ENCODE measurements at regions not wholly inside any gene's neighbourhood (a gene's known extent, or its start where the extent isn't known, plus 50 kb on each side); places are given as distances from the start of the nearest gene placed in this dataset.

DNA sequence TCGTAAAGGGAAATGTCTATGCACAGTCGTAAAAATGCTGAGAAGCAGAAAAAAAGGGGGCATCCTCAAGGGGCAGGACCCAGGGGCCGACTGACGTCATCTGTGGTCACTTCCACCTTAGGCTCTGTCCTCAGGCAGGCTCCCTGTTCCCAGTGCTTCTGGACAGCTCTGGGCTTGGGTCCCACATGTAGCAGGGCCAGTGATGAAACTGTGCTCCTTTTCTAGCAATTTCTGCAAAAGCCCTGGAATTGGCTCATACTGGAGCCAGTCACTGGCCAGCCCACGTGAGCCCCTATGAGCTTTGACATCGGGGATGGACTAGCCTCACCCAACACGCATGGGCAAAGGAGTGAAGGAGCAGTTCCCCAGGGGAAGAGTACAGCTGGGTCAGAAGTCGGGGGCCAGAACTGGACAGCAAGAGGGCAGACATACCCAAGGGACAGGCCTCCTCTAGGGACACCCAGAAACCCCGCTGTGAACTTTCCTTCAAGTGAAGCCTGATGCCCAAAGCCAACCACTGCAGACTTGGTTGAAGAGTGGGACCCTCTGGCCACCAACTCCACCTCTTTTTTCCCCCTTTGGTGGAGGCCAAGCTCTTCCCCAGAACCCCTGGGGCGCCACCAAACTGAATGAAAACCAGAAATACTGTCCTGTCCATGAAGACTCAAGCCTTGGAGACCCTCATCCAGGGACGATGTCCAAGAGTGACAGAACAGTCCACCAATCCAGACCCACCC is 1349.0 kb downstream of the BRD1 start:
- 22 to 86% (median 40%) methylated on average over 1 to 6 of the region's 11 CpGs; no CpG with 5 or more reads in 2 of the 10 experiments for WGBS, 10 experiments
- ATAC-seq (replicated peaks in 6 of 8): no peak
- Histone ChIP-seq H3K4me1 (replicated peaks in 1 of 2) (no peaks in the 10 kb centered on the region), H3K4me3 (no peak overlapping the region), H3K27ac (no peak overlapping the region)
- in situ Hi-C loops (cut with MboI; ENCODE audit: low pct_unique_long_range_greater_than_20kb in 2 of 9, low sequenced_read_pairs in 9 of 9, unreplicated experiment in 9 of 9): loop anchor here in 1 of 9 experiments (25.0 kb wide), 1 partner anchor 1666 kb away; no protein-coding TSS in a partner anchor

DNA sequence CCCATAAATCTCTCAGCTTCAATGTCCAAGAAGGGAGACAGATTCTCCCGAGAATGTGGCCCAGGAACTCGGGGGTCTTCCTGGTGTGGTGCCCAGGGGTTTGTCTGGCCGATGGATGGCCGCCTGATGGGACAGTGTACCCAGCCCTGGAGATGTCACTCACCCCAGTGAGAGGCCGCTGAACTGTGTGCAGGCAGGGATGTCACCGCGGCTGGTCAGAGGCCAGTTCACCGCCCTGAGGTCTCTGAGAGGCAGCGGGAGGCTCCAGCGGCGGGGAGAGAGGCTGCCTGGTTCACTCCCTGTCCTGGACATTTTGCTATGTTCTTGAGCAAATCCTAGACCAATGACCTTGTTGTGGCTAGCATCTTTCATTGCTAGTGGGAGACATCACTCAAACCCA is 1349.5 kb downstream of the BRD1 start:
- Histone ChIP-seq H3K27ac (no peak overlapping the region), H3K4me3 (no peak overlapping the region), H3K4me1 (replicated peaks in 1 of 2) (no peaks in the 10 kb centered on the region)
- 0 to 60% (median 26%) methylated on average over 1 to 8 of the region's 11 CpGs; no CpG with 5 or more reads in 2 of the 10 experiments for WGBS, 10 experiments
- in situ Hi-C loops (cut with MboI; ENCODE audit: low pct_unique_long_range_greater_than_20kb in 2 of 9, low sequenced_read_pairs in 9 of 9, unreplicated experiment in 9 of 9): loop anchor here in 1 of 9 experiments (25.0 kb wide), 1 partner anchor 1666 kb away; no protein-coding TSS in a partner anchor
- ATAC-seq (replicated peaks in 6 of 8): peak in 1 of 8 experiments; percentile 25

DNA sequence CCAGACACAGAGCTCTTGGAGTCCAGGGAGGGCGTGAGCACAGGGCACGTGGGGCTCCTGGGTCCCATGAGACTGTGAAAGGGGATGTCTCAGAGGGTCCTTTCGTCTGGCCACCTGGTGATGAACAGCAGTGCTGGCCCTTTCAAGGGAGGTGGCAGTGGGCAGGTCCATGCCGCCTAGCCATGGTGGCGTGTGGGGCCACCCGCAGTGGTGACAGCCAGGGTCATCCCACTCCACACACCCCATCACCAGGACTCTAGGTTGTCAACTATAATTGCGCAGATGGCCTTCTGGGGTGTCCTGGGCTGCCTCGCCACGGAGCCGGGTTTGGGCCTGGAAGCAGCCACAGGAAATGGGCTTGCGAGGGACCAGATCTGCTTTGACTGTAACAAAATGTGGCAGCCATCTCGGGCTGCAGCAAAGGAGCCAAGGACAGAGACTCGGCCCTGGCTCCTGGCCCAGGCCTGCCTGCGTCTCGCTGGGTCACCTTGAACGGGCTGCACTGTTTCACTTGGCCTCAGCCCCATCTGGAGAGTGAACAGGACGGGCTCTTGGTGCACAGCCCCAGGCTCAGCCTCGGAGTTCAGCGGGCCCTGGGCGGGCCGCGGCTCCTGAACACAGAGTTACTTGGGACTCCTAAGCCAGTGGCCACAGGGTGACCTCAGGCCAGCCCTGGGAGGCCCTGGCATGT is 1350.5 kb downstream of the BRD1 start:
- whole genome bisulfite sequencing, 10 experiments: 0 to 100% (median 67%) methylated on average over 1 to 7 of the region's 22 CpGs; no CpG with 5 or more reads in 4 of the 10 experiments
- in situ Hi-C loops (cut with MboI; ENCODE audit: low pct_unique_long_range_greater_than_20kb in 2 of 9, low sequenced_read_pairs in 9 of 9, unreplicated experiment in 9 of 9): loop anchor here in 1 of 9 experiments (25.0 kb wide), 1 partner anchor 1665 kb away; no protein-coding TSS in a partner anchor
- no peak overlapping the region for H3K27ac ChIP-seq

DNA sequence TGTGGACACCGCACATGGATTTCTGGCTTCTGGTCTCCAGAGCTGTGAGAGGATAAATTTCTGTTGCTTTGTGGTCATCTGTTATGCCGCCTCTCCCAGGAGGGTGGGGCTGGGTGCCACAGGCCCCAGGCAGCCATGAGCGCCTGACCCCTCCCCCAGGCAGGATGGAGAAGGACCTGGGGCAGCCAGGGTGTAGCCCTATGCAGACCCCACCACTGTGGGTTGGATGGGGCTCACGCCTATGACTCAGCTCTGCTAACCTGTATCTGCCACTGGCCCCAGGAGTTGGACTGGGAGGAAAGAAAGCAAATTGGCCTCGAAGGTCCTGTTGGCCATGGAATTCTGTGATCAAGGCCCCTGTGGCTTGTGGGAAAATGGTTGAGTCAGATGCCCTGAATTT is 1351.1 kb downstream of the BRD1 start:
- H3K27ac ChIP-seq: no peak overlapping the region
- in situ Hi-C loops (cut with MboI; ENCODE audit: low pct_unique_long_range_greater_than_20kb in 2 of 9, low sequenced_read_pairs in 9 of 9, unreplicated experiment in 9 of 9): loop anchor here in 1 of 9 experiments (25.0 kb wide), 1 partner anchor 1664 kb away; no protein-coding TSS in a partner anchor
- no peak overlapping the region for H3K4me3 ChIP-seq
- peak in 1 of 8 experiments; percentile 65 for ATAC-seq (replicated peaks in 6 of 8)
- WGBS, 10 experiments: 20 to 80% (median 57%) methylated on average over 1 to 2 of the region's 5 CpGs; no CpG with 5 or more reads in 5 of the 10 experiments
- H3K4me1 ChIP-seq (replicated peaks in 1 of 2): no peaks in the 10 kb centered on the region

More for the DNA sequence above, 1350.5 kb downstream of the BRD1 start:
- no peak for ATAC-seq (replicated peaks in 6 of 8)
- H3K4me1 ChIP-seq (replicated peaks in 1 of 2): no peaks in the 10 kb centered on the region
- no peak overlapping the region for H3K4me3 ChIP-seq

DNA sequence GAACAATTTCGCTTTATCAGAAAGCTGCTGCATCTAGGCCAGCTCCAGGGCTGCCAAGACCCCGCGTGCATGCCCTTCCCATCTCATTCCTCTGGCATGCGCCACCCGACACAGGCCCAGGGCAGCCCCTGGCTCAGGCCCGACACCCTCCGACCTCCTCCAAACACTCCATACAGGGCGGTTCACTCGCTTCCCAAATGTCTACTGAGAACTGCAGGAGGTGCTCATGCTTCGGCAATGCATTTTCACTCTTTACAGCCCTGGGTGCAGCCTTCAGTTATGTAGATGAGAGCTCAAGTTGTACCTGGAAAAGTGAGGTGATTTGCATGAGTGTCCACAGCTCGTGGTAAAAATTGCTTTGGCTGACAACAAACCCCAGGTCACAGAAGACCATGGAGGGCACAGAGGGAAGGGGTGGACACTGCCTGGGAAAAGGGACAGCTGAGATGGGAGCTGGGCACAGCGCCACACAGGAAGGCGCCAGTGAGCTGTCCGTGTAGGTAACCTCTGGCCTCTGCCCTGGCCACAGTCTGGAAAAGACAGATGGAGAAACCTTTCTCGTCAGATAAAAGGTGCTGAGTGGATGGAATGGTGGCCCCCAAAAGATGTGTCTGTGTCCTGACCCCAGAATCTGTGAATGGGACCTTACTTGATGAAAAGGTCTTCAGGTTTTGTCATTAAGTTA is 1351.9 kb downstream of the BRD1 start:
- Histone ChIP-seq H3K4me1 (replicated peaks in 1 of 2) (no peaks in the 10 kb centered on the region), H3K4me3 (no peak overlapping the region), H3K27ac (no peak overlapping the region)
- 17 to 98% (median 43%) methylated on average over 1 to 14 of the region's 15 CpGs; no CpG with 5 or more reads in 2 of the 10 experiments for WGBS, 10 experiments
- no peak for ATAC-seq (replicated peaks in 6 of 8)
- in situ Hi-C loops (cut with MboI; ENCODE audit: low pct_unique_long_range_greater_than_20kb in 2 of 9, low sequenced_read_pairs in 9 of 9, unreplicated experiment in 9 of 9): loop anchor here in 1 of 9 experiments (25.0 kb wide), 1 partner anchor 1664 kb away; no protein-coding TSS in a partner anchor

DNA sequence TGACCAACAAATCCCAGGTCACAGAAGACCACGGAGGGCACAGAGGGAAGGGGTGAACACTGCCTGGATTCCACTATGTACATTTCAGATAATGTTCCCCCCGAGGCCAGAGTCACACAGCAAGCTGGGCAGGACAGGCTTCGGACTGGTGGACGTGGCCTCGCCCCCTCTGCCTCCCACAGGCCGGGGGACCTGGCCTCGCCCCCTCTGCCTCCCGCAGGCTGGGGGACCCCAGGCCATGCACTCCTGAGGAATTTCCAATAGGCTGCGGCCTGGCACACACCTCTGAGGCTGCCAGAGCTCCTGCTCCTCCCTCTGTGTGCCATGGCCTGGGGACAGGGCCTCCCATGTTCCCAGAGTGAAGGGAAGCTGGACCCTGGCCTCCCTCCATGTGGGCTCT is 1352.8 kb downstream of the BRD1 start:
- WGBS, 10 experiments: 40 to 100% (median 60%) methylated on average over 1 to 2 of the region's 9 CpGs; no CpG with 5 or more reads in 7 of the 10 experiments
- Histone ChIP-seq H3K4me3 (no peak overlapping the region), H3K27ac (no peak overlapping the region), H3K4me1 (replicated peaks in 1 of 2) (no peaks in the 10 kb centered on the region)
- in situ Hi-C loops (cut with MboI; ENCODE audit: low pct_unique_long_range_greater_than_20kb in 2 of 9, low sequenced_read_pairs in 9 of 9, unreplicated experiment in 9 of 9): loop anchor here in 1 of 9 experiments (25.0 kb wide), 1 partner anchor 1663 kb away; no protein-coding TSS in a partner anchor
- no peak for ATAC-seq (replicated peaks in 6 of 8)

DNA sequence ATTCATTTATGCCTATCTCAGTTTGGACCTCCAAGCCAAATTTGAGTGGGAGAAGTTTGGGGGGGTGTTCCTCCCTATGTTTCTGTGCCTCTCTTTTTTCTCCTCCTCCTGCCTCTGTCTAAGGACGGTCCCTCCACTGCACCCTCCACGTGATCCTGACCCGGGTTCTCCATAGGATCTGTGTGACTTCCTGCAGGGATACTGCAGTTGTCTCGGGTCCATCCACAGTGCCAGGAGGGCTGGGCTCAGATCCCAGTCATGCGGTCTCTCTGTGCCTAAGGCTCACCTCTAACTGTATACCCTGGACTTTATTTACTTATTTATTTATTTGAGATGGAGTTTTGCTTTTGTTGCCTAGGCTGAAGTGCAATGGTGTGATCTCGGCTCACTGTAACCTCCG is 1354.5 kb downstream of the BRD1 start:
- no peak overlapping the region for H3K4me3 ChIP-seq
- ATAC-seq (replicated peaks in 6 of 8): no peak
- H3K4me1 ChIP-seq (replicated peaks in 1 of 2): no peaks in the 10 kb centered on the region
- in situ Hi-C loops (cut with MboI; ENCODE audit: low pct_unique_long_range_greater_than_20kb in 2 of 9, low sequenced_read_pairs in 9 of 9, unreplicated experiment in 9 of 9): no loop called here
- WGBS, 10 experiments: 20 to 100% (median 68%) methylated on average over 1 to 5 of the region's 7 CpGs; no CpG with 5 or more reads in 4 of the 10 experiments
- H3K27ac ChIP-seq: no peak overlapping the region

DNA sequence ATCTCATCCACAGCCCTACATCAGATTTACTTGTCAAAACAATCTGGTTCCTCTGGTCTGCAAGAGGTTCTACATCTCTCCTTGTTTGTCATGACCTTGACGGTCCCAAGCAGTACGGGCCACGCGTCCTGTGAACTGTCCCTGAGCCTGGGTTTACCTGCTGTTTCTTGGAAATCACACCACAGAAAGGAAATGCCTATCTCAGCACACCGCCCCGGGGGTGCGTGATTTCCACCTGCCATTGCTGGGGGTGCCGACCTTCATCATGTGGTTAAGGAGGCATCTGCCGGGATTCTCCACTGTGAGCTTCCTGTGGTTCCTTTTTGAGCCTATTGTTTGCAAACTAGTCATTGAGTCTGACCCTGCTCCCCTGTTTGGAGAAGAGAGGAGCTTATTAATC is 1363.4 kb downstream of the BRD1 start:
- in situ Hi-C loops (cut with MboI; ENCODE audit: low pct_unique_long_range_greater_than_20kb in 2 of 9, low sequenced_read_pairs in 9 of 9, unreplicated experiment in 9 of 9): no loop called here
- WGBS, 10 experiments: 20 to 80% (median 63%) methylated on average over 1 to 6 of the region's 9 CpGs
- no peak for ATAC-seq (replicated peaks in 6 of 8)
- no peak overlapping the region for H3K4me3 ChIP-seq
- no peaks in the 10 kb centered on the region for H3K4me1 ChIP-seq (replicated peaks in 1 of 2)
- H3K27ac ChIP-seq: no peak overlapping the region

DNA sequence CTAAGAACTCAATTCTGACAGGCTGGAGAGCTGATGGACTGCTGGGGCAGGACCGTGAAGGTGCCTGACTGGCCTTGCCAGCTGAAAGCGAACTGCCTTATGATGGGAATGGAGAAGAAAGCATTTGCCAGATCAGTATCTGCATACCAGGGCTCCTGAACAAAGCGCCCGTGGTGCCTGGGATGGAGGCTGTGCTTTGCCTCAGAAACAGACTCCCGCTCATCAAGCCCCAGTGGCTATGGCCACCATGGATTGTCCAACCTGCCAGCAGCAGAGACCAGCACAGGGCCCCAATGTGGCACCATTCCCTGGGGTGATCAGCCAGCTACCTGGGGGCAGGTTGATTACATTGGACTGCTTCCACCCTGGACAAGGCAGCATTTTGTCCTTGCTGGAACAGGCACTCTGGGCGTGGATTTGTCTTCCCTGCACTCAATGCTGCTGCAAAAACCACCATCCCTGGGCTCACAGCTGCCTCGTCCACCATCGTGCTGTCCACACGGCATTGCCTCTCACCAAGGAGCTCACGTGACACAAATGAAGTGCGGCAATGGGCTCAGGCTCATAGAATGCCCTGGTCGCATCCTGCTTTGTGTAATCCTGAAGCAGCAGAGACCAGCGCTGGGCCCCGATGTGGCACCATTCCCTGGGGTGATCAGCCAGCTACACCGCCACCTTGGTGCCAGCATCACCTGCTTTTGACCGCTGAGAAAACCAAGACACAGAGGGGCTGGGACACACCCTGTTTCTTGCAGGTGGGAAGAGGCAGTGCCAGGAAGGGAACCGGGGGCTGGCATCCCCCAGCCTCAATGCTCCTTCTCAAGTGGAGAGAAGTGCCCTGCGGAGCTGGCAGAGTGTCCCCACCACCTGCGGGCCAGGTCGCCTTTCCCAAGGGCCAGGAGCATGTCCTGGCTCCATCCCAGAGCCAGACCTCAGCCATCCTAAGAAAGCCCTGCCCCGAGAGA is 1367.5 kb downstream of the BRD1 start:
- Histone ChIP-seq H3K27ac (no peak overlapping the region), H3K4me3 (no peak overlapping the region), H3K4me1 (replicated peaks in 1 of 2) (no peaks in the 10 kb centered on the region)
- in situ Hi-C loops (cut with MboI; ENCODE audit: low pct_unique_long_range_greater_than_20kb in 2 of 9, low sequenced_read_pairs in 9 of 9, unreplicated experiment in 9 of 9): no loop called here
- 45 to 100% (median 68%) methylated on average over 1 to 9 of the region's 21 CpGs; no CpG with 5 or more reads in 1 of the 10 experiments for WGBS, 10 experiments
- no peak for ATAC-seq (replicated peaks in 6 of 8)

DNA sequence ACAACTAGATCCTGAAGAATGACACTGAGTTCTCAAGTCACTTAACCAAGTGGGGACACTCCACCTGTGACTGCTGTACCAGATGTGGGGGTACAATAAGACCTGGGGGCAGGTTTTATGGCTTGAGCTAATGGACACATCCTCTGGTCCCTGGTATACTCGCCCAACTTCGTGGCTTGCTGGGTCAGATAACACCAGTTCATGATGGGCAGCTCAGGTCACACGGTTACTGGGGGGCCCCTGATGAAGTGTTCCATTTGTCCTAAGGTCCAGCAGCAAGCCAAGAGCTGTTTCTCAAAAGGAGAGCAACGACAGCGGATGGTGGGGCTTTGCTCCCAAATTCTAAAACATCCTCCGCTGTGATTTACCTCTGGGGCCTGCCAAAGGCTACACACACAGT is 1368.4 kb downstream of the BRD1 start:
- in situ Hi-C loops (cut with MboI; ENCODE audit: low pct_unique_long_range_greater_than_20kb in 2 of 9, low sequenced_read_pairs in 9 of 9, unreplicated experiment in 9 of 9): no loop called here
- H3K4me1 ChIP-seq (replicated peaks in 1 of 2): no peaks in the 10 kb centered on the region
- no peak for ATAC-seq (replicated peaks in 6 of 8)
- no peak overlapping the region for H3K27ac ChIP-seq
- H3K4me3 ChIP-seq: no peak overlapping the region
- 0 to 68% (median 20%) methylated on average over 1 to 4 of the region's 6 CpGs; no CpG with 5 or more reads in 5 of the 10 experiments for WGBS, 10 experiments

DNA sequence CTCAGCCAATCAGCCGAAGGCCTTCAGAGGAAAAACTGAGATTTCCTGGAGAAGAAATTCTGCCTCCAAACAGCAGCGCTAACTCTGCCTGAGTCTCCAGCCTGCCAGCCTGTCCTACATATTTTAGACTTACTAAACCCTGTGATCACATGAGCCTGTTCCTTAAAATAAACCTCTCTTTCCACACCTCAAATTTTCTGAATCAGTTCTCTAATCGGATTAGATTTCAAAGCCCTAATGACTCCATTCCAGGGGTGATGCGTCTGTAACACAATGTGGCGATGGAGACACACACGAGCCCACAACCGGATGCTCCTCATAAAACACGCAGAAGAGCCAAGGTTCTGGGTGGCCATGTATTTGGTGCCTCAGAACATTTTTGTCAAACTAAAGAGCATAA is 1371.2 kb downstream of the BRD1 start:
- no peak overlapping the region for H3K27ac ChIP-seq
- no peak overlapping the region for H3K4me3 ChIP-seq
- 0 to 92% (median 64%) methylated on average over 1 to 8 of the region's 8 CpGs; no CpG with 5 or more reads in 2 of the 10 experiments for WGBS, 10 experiments
- H3K4me1 ChIP-seq (replicated peaks in 1 of 2): no peaks in the 10 kb centered on the region
- in situ Hi-C loops (cut with MboI; ENCODE audit: low pct_unique_long_range_greater_than_20kb in 2 of 9, low sequenced_read_pairs in 9 of 9, unreplicated experiment in 9 of 9): no loop called here
- ATAC-seq (replicated peaks in 6 of 8): no peak
